ENCODE measurements at regions not wholly inside any gene's neighbourhood (a gene's known extent, or its start where the extent isn't known, plus 50 kb on each side); places are given as distances from the start of the nearest gene placed in this dataset.
"Not testable (repeated sequence)": the region's sequence is repeated elsewhere in the genome, so short reads cannot be mapped to it uniquely, and the experiment has no call there.

- no peak for DNase-seq (ENCODE audit: low spot score)
These were observed 107.2 kb upstream of the ARRDC3 start for GRCh38 chr5:91490316-91490715.

GRCh38 chr5:91487420-91487819 lies 104.3 kb upstream of the ARRDC3 start:
- DNase-seq (ENCODE audit: low spot score) = no peak

GRCh38 chr5:91486638-91487037 lies 103.5 kb upstream of the ARRDC3 start:
- no peak for DNase-seq (ENCODE audit: low spot score)

GRCh38 chr5:91484662-91485061 lies 101.5 kb upstream of the ARRDC3 start:
- no peak for DNase-seq (ENCODE audit: low spot score)

GRCh38 chr5:91479376-91479775 lies 96.3 kb upstream of the ARRDC3 start:
- DNase-seq (ENCODE audit: low spot score) = not testable (repeated sequence)

GRCh38 chr5:91478096-91478495 lies 95.0 kb upstream of the ARRDC3 start:
- DNase-seq (ENCODE audit: low spot score) = no peak

DNA sequence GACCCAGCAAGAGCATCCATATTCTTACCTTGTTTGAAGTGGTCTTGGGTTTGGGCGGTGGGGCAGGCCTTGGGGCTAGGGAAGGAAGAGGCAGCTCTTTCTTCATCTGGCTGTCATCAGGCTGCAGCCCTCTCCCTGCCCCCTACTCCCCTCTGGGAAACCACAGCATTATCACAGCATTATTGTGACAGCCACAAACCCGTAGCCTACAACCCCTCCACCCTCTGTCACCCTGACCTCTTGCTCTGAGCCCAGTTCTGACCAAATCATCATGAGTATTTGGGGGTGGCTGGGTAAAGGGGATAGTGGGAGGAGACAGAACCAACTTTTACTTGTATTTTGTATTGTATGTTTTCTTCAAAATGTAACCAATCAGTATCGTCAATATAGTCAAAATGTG lies 94.3 kb upstream of the ARRDC3 start:
- no peak for DNase-seq (ENCODE audit: low spot score)

DNA sequence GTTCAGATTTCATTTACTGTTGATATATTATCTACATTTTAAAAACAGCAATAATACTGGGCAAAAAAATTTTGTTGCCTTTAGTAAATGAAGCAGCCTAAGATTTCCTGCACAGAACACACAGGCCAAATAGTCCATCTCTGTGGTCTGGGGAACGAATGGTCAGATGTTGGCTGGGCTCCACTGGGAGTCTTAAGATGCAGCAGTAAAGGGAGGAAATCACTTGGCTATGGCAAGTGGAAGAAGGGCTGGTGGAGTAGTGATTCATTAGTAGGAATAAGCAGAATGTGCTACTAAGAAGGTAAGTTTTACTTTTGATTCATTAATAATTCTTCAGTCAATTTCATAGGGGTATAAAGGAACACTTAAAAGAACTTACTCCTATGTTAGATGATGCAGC lies 91.1 kb upstream of the ARRDC3 start:
- DNase-seq (ENCODE audit: low spot score) = no peak

GRCh38 chr5:91472631-91473030 lies 89.5 kb upstream of the ARRDC3 start:
- DNase-seq (ENCODE audit: low spot score) = no peak

DNA sequence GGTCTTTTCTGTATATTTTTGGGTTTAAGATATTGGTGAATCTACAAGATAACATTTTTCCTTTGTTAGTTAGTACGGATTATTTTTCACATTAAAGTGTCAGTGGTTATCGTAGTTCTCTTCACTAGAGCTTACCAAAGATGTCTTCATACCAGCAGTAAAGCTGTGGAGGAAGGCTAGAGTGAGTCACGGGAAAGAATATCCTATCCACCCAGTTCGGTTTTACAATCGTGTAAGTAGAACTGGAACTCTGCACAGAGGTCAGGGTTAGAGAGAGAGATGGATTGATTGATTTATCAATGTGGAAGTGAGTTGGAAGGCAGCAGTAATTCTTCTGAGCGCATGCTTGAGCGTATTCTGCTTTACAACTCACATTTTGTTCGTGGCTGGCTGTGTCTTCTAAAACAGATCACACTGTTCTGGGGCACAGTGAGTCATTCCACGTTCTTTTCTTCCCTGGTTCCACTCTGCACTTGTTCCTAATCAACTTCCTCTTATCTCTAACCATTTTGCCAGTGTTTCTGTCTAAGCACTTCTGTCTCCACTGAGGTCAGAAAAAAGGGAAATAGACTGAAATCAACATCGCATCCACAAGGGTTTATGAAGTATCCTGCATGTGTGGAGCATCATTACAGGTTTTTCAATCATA lies 86.5 kb upstream of the ARRDC3 start:
- no peak for DNase-seq (ENCODE audit: low spot score)

DNA sequence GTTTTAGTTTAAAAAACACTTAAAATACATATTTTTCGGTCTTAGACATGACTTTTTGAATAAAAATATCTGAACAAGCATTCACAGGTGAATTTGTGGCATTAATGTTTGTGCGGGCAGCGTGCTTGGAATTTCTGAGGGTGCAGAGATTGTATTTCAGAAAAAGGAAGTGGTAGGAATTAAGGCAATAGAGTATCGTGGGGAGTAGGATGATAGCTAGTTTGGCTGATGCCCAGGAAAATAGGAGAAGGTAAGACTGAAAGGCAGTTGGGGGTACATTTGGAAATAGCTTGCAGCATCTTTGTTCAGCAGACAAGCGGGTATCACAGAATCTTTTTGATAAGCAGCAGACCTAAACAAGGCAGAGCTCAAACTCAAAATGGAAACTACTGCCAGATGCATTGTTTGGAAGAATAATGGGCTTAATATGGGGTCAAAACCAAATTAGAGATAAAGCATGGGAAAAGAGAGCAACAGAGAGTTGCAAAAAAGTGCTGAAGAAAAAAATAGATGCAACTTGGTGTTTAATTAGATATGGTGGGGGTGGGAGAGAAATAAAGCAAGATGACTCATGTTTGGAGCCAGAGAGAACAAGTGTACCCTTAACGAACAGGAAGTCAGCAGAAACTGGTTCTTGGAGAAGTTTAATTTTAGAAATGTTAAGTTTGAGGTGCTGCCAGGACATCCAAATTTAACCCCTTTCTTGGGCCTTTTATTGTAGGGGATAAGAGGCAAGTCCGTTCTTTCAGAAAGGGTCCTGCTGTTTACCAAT lies 85.7 kb upstream of the ARRDC3 start:
- no peak for DNase-seq (ENCODE audit: low spot score)

DNA sequence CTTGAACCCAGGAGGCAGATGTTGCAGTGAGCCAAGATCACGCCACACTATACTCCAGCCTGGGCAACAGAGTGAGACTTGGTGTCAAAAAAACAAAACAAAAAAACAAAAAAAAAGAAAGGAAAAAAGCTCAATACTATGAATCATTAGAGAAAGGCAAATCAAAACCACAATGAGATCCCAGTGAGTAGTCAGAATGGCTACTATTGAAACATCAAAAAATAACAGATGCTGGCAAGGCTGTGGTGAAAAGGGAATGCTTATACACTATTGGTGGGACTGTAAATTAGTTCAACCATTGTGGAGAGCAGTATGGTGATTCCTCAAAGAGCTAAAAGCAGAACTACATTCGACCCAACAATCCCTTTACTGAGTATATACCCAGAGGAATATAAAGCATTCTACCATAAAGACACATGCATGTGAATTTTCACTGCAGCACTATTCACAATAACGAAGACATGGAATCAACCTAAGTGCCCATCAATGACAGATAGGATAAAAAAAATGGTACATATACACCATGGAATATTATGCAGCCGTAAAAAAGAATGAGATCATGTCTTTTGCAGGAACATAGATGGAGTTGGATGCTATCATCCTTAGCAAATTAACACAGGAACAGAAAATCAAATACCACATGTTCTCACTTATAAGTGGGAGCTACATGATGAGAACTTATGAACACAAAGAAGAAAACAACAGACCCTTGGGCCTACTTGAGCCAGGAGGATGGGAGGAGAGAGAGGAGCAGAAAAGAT lies 81.9 kb upstream of the ARRDC3 start:
- no peak for DNase-seq (ENCODE audit: low spot score)

DNA sequence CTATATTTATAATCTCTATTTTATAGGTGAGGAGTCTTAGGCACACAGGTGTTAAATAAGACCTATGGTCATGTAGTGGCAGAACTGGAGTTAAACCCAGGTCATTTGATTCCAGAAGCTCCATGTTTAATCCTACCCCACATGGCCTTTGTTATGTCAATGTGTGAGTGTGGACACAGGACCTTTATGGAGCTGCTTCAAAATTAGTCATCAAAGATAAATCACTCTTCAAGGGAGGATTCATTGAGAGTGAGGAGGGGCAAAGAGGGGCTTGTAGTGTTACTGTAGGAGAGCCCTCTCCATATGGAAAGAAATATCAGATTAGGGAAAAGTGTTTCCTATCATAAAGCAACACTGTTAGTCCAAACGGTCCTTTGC lies 74.6 kb upstream of the ARRDC3 start:
- DNase-seq (ENCODE audit: low spot score) = no peak

DNA sequence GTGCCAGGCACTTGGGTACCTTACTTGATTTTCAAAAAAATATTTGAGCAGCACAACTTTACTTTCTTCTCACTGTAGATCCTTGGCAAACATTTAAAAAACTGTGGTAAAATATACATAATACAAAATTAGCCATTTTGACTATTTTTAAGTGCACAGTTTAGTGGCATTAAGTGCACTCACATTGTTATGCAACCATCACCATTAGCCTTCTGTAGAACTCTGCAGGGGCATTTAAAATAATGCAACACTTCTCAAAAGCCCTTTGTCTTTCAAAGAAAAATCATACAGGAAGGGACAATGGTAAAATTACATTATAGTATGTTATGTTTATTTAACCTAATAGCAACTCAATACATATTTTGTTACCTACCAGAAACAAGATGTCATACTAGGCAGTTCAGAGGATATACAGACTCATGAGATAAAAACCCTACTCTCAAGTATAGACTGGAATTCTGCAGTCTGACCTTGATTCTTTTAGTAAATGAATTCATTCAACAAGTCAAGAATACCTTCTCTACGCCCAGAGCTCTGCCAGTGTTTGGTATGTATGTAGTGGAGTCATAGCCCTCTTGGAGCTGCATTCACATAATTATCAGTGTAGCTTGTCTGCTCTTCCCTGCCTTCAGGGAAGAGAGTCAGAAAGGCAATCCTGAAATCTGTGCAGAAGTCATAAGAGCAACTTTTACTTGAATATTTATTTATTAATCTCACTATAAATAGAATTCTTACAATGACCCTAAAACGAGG lies 74.0 kb upstream of the ARRDC3 start:
- no peak for DNase-seq (ENCODE audit: low spot score)

DNA sequence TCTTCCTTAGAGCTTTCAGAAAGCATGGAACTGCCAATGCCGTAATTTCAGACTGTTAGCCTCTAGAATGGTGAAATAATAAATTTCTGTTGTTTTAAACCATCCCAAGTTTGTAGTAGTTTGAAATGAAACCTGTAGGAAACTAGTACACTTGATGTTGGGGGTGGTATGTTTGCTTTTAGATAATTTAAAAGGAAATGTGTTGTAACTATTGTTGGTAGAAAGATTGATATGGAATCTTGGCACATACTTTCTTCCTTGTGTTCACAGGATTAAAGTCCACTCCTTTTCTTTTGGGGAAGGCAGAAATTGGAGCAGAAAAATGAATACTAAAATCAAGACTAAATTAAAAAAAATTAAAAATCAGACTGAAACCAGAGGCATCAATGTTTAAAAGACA lies 66.0 kb upstream of the ARRDC3 start:
- DNase-seq (ENCODE audit: low spot score) = no peak

DNA sequence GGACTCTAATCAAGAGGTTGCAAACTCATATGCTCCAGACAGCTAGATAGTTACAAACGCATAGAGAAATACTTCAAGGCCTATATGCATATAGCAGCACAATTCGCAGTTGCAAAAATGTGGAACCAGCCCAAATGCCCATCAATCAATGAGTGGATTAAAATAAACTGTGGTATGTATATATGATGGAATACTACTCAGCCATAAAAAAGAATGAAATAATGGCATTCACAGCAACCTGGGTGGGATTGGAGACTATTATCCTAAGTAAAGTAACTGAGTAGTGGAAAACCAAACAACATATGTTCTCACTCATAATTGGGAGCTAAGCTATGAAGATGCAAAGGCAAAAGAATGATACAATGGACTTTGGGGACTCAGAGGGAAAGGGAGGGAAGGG lies 65.0 kb upstream of the ARRDC3 start:
- DNase-seq (ENCODE audit: low spot score) = not testable (repeated sequence)

DNA sequence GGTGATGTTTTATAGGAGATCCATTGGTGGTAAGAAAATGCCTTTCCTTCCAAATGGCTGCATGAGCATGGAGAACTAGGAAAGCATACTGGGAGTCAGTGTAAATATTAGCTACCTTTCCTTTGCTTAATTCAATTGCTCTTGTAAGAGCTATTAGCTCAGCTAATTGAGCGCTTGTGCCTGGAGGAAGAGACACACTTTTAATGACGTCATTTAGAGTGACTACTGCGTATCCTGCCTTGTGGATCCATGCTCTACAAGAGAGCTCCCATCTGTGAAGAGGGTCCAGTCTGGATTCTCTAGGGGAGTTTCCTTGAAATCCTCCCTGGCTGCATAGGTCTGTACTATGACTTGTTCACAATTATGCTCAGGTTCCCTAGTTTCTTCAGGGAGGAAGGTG lies 63.8 kb upstream of the ARRDC3 start:
- not testable (repeated sequence) for DNase-seq (ENCODE audit: low spot score)

DNA sequence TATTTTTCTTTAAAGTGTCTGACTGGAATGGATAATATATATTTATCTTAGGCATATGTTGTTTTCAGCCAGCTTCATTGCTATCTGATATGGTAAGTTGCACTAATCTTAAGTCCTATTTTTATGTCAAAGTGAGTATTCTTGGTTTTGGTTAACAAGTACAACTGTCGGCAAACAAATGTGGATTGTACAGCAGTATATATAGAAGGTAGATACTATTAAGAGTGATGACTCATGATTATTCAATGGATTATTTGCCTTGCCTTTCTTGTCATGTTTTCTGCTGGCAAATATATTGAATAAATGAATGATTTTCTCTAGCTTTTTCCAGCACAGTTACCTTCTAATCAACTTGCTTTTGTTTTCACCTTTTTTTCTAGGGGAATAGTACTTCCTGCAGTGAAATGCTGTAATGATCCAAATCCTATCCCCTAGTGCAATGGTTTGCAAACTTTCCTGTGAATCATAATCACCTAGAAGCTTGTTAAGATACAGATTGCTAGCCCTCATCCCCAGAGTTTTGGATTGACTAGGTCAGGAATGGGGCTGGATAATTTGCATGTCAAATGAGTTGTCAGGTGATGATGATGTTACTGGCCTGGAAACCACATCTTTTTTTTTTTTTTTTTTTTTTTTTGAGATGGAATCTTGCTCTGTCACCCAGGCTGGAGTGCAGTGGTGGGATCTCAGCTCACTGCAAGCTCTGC lies 60.8 kb upstream of the ARRDC3 start:
- DNase-seq (ENCODE audit: low spot score) = no peak

DNA sequence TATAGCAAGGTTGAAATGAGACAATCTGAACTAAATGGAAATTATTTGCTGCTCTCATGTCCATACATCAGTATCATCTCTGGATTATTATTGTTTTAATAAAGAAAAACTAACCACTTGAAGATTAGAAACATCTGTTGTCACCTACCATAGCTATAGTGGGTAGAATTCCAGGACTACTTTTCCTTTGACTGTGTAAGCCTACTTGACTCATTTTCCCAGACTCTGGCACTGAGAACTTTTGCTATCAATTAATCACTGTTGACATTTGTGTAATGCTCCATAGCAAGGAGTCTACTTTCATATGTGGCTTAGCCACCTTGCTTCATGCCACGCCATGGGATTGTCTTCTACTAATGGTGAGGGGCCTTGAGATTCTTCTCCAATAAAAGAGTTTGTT lies 59.9 kb upstream of the ARRDC3 start:
- DNase-seq (ENCODE audit: low spot score) = no peak

DNA sequence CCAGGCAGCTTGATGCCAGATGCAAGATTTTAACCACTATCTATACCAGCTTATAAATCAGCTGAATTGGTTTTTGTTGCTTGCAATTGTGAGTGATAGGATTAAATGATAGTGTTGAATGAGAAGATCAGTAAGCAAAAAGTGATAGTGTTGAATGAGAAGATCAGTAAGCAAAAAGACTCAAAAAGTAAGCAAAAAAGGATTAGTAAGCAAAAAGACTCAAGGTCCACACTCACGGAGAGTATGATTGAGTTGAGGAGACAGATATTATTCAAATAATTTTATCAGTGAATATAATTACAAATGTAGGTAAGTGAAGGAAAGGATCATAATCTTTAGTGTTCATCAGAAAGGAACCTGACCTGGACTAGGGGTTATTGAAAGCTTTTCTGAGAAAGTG lies 58.0 kb upstream of the ARRDC3 start:
- DNase-seq (ENCODE audit: low spot score) = no peak

- DNase-seq (ENCODE audit: low spot score) = no peak
These were observed 55.8 kb upstream of the ARRDC3 start for GRCh38 chr5:91438871-91439270.

DNA sequence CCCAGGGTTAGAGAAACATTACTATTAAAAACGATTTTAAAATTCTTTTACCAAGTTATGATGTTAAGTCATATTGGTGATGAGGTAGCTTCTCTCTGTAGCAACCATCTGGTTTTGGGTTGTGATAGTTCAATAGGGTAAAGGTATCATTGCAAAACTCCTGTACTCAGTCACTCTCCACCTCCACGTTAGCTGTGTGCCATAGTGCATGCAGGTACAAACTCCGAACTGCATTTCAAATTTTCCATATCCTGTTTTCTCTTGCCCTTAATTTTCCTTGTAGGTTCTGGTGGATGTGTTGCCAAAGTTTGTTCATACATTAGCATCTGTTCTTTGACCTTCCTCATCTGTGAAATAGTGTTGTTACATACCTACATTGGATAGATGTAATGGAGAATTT lies 53.1 kb upstream of the ARRDC3 start:
- DNase-seq (ENCODE audit: low spot score) = no peak
